Right lobe of liver (tissue), 4 donors: ENCODE measurements at regions not wholly inside any gene's neighbourhood (a gene's known extent, or its start where the extent isn't known, plus 50 kb on each side); places are given as distances from the start of the nearest gene placed in this dataset.

Source experiments
- CTCF ChIP-seq, 4 donors: fragments of 200-600 bp in 3 of 4; fragments of 450-650 bp in 1 of 4; IDR thresholded peaks; one replicate each; pipeline versions ENCODE4 v1.5.1 to v1.8.0; 2016 to 2022; ENCODE audit warnings: antibody characterized with exemption in 4 of 4, mild to moderate bottlenecking in 2 of 4
- POLR2A ChIP-seq: fragments of 450-650 bp; IDR thresholded peaks from one replicate; pipeline ENCODE4 v1.6.1; 2017; ENCODE audit warnings: antibody characterized with exemption, mild to moderate bottlenecking
- donor health status: DM: no; HTN: no; CAD: no.
- donor health status: DM: no; HTN: no; CAD: no.
- donor health status: DM: no; HTN: yes; CAD: no.

- TF ChIP-seq CTCF (IDR thresholded peaks at IDR 0.05) = no peak
- no peak for TF ChIP-seq POLR2A
Measured at GRCh38 chr12:22808860-22809259, 183.9 kb downstream of the ETNK1 start.
